Right ventricle myocardium superior (tissue), 1 donor: ENCODE measurements at regions not wholly inside any gene's neighbourhood (a gene's known extent, or its start where the extent isn't known, plus 50 kb on each side); places are given as distances from the start of the nearest gene placed in this dataset.

Experiments used
- ATAC-seq: fragments of 200-7000 bp; cut with Tn5 transposase; one replicate; pipeline ENCODE4 v1.9.1; 2020; ENCODE audit warnings: mild to moderate bottlenecking; ENCODE audit not compliant: poor library complexity
- DNase-seq: peaks from one replicate; pipeline ENCODE4 v3.0.0-alpha.2; 2020
- intact Hi-C: fragments of 100-400 bp; cut with DNase I; formaldehyde crosslinking; loops from one replicate; pipeline ENCODE4 v1.11.2; 2022
- donor health status: DM: no; HTN: yes; CAD: no; lungs with severe emphysema.

DNA sequence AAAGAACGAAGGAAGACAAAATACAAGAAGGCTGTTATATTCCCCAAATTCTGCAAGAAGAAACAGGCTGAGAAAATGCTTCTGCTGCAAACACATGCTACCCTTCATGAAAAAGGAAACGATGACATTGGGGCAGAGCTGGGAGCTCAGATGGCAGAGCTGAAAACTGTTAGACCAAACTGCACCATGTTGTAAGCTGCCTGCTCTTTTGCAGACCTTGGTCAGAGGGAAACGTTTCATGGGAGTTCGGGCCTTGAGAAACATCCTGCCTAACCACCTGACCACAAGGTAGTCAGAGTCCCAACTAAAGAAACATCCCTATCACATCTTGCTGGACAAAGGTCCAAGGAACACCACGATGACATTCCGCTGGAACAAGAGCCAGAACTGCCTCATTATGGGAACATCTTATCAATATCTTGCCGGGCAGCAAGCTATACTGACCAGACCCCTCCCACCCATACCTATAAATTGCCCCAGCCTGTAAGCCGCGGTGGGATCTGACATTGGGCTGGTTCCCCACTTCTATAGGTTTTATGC lies 110.7 kb upstream of the CTSC start:
- no peak for DNase-seq
- no peak for ATAC-seq
- intact Hi-C loops, result no loop called here

DNA sequence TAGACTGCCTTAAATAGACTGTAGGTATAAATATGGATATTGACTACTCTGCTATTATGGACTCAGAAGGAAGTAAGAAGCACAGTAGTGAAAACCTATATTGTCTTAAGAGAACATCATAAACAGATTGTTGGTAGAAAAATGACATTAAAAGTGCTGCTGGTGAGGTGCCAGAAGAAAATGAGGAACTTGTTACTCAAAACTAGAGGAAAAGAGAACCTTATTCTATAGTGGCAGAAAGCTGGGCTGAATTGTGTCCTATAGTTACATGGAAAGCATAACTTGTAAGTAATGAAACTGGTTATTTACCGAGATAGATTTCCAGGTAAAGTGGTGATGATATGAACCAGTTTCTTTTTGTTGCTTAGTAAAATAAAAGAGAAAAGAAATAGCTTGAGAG lies 109.7 kb upstream of the CTSC start:
- intact Hi-C loops, result no loop called here
- DNase-seq (no peak), ATAC-seq (no peak)

DNA sequence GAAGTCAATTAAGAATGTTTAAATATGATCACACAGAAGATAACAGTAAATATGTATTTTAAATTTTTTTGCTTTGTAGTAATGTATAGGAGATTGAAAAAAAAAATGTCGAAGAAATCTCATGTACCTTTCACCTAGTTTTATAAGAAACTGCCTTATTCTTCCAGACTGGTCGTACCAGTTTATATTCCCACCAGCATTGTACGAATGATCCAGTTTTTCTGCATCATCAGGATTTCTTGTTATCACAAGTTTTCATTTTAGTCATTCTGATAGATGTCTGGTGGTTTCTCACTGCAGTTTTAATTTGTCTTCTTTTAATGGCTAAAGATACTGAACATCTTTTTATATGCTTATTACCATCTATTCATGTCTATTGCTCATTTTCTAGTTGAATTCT lies 101.8 kb upstream of the CTSC start:
- intact Hi-C loops, result no loop called here
- no peak for ATAC-seq
- no peak for DNase-seq

DNA sequence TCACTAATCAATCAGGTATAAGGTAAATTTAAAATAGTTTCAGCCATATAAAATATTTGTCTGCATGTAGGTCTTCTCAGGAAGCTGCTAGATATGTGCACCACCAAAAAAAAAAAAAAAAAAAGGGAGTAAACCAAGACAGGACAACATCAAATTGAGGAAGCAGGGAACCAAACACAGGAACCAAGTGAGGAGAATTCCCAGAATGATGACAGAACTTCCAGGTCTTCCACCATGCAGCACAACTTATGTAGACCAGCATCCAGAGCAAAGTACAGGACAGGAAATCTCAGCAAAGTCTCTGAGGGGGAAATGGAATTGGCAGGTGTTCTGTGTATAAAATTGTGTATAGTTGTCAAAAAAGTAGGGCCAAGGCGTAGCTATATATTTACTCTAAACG lies 101.2 kb upstream of the CTSC start:
- intact Hi-C loops, result no loop called here
- ATAC-seq (no peak), DNase-seq (no peak)

DNA sequence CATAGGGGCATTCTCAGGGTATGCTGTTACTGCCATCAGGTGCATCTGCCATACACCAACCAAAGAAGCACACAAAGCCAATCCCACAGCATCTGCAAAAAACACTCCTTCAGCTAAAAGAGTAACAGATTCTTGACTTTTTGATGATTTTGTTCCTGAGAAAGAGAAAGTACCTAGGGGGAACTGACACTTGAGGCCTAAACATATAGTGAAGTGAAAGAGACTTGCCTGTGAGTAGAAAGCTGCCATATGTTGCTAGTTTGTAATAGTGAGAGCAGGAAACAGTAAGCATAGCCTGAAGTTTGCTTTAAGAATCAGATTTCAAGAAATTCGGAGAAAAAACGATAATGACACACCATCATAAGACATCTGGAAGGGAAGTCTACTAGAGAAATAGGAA lies 97.9 kb upstream of the CTSC start:
- DNase-seq (no peak), ATAC-seq (no peak)
- intact Hi-C loops, result no loop called here

DNA sequence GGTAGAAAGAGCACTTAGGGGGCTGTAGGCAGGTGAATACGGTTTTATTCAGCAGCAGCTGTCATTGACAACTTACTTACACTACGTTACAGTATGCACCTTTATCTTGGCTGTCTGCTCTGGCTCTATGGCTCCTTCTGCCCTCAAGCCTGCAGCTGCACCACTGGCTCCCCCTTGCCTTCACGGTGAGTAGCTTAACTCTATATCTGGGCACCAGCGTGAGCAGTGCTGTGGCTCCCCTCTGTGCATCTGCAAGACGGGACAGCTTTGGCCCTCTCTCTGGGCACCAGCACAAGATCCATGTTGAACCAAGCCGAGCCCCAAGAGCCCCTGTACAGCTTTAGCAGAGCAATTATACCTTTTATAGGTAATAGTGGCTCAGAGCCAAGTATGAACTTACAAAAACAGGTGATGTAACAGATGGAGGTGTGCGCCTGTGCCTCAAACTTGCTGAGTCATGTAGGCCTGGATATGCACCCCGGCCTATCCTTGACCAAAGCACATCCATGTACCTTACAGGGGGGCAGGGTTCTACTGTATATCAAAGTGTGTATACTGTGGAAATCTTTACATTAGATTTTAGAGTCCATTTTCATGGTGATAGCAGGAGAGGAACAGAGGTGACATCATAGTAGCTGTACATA lies 96.9 kb upstream of the CTSC start:
- DNase-seq (no peak), ATAC-seq (no peak)
- intact Hi-C loops, result no loop called here

DNA sequence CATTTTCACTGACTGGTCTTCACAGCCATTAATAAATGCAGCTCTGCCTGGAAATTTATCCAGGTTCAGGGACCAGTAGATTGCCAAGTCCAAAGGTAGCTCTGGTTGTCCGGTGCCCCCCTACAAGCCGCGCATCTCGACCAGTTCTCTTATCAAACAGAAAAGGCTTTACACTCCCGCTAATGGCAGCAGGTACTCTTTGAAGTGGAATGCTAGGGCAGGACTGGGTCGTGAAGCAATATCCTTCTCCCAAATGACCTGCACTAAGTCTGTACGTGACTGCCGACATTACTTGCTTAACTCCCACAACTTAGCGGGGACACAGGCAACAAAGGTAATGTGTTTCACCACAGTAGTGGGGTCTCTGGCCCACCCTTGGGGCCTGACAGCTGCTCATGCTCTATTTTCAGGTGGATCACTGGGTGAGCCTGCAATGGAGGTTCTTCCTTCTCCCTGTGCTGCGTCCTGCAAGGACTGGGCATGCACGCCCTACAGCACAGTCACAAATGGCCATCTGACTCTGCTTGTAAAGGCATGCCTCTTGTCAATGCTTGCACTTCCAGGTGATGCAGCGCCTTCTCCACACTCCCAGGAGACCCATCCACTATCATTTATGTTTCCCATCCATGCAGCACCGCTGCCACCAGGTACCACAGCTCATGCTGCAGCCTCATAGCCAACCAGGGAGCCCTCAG lies 96.1 kb upstream of the CTSC start:
- no peak for ATAC-seq
- DNase-seq, result no peak
- intact Hi-C loops, result no loop called here

DNA sequence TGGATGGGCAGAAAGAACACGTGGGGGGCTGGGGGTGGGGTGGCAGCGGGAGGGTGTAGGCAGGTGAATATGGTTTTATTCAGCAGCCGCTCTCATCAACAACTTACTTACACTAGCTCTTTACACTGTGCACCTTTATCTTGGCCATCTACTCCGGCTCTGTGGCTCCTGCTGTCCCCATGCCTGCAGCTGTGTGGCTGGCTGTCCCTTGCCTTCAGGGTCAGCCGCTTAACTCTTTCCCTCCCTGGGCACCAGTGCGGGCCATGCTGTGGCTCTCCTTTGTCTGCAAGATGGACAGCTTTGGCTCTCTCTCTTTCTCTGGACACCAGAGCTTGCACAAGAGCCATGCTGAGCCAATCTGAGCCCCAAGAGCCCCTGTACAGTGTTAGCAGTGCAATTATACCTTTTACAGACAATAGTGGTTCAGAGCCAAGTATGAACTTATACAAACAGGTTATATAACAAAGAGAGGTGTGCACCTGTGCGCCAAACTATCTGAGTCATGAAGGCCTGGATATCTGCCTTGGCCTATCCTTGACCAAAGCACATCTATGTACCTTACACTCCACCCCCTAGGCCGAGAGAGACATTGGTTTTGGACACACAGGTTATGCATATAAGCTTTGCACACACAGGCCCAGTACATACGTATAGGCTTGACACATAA lies 94.3 kb upstream of the CTSC start:
- no peak for DNase-seq
- ATAC-seq, result no peak
- intact Hi-C loops, result no loop called here

DNA sequence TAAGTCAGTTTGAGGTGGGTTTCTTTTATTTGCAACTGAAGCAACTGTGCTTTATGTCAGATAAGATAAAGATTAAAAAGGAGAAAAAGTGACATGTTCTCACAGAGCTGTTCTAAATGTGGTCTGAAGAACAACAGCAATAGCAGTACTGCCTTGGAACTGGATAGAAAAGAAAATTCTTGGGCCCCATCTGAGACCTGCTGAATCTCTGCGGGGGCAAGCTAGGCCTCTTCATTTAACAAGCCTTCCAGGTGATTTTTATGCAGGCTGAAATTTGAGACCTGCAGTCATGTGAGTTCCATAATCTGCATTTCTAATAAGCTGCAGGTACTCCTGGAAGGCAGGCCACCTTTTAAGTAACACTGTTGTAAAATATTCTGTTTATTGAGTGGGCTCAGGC lies 91.4 kb upstream of the CTSC start:
- ATAC-seq (no peak), DNase-seq (no peak)
- intact Hi-C loops, result no loop called here

DNA sequence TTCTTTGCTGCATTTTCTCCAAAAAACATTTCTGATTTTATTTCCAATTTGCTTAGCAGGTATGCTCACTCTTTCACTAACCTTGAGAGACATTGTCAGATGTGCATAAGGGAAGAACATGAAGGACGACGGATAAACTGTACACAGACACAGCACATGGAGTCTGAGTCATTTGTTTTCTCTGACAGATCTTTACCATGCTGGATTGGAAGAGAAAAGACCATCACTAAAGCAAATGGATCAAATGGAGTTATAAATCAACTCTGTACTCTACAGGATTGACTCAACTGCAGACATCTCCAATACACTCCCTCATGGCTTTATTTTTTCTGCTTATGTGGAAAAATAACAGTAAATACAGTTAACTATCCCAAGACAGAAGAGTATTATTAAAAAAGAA lies 90.2 kb upstream of the CTSC start:
- intact Hi-C loops, result no loop called here
- ATAC-seq (no peak), DNase-seq (no peak)

DNA sequence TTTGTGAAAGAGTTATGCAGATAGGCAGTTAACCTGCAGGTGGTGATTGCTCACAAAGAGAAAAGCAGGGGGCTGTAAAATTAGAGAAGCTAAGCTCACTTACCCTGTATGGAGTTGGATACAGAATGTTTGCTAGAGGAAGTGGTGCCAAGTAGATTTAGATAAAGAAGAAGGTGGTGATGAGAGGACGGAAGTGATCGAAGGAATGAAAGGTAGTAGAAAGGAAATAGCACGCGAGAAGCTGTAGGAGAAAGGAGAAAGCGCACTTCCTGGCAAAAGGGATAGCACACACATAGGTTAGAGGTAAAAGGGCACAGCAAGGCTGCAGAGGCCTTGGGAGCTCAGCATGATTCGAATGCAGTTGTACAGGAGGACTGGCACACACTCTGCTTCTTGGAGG lies 87.3 kb upstream of the CTSC start:
- no peak for DNase-seq
- intact Hi-C loops, result no loop called here
- ATAC-seq, result no peak

DNA sequence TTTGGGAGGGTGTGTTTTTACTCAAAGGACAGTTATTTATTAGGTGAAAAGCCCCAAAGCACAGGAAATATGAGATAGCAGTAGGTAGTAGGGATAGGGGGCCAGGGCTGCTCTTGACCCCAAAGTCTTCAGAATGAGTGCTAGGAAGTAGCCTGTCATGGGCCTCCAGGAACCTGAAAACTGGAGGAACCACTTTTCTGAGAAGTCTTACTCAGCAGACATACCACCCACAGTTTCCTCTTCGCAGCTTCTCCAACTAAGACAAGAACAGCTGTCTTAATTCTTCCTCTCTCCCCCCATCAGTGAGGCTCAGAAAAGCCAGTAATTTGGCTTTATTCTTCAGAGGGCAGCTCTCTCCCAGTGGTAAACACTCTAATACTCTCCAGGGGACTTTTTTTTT lies 84.0 kb upstream of the CTSC start:
- ATAC-seq (peak; percentile 54), DNase-seq (no peak)
- intact Hi-C loops, result no loop called here

DNA sequence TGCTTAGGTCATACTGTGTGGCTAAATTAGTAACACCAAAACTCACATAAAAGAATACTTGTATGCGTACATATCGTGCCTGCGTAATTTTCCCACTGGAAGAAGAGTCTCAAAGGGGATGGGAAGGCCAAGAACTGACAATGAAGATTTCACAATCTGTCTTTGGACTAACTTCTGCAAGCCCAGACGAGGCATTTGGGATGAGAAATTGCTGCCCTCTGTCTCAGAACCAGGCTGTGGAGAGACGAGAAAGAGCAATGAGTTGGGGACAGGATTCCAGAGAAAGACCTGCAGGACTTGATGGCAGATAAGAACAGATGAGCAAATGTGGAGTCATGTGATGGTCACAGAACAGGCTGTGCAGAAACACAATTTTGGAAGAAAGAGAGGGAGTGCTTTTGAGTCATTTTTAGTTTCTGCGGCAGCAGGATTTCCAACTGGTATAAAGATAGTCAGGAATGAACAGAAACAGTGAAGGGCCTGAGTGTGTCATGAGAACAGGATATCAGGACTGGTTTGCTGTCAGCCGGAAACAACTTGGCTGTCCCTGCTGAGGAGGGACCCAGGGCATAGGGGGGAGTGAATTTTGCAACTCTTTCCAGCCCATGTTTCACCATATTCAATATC lies 82.7 kb upstream of the CTSC start:
- DNase-seq (peak; percentile 48), ATAC-seq (peak; percentile 94)
- intact Hi-C loops, result no loop called here

DNA sequence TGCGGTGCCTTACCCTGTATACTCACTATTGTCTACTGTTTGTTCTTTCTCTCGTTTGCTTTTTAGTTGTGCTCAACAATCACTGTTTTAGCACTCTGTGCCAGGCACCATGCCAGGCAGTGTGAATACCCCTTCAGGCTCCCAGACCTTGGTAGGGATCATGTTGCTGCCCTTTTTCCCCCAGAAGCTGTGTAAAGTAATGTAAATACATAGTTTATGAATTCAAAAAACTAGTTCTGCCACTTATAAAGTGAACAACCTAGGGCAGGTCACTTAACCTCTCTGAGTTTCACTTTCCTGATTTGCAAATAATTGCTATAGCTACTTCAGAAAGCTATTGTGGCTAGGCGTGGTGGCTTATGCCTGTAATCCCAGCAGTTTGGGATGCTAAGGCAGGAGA lies 81.0 kb upstream of the CTSC start:
- ATAC-seq (no peak), DNase-seq (no peak)
- intact Hi-C loops, result no loop called here

DNA sequence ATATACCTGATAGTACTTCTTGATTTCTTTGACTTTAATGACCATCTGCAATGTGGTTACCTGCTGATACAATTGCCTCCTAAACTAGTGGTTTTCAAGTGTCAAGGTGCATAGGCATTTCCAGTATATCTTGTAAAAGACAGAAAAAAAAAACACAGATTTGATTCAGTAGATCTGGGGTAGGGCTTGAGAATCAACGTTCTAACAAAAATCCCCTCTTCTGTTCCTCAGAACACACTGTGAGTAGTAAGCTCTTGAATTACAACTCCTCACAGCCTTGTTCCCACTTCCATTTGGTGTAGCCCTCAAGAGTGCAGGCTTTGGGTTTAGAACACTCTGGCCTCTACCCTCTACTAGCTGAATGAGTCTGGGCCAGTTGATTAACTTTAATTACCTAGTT lies 78.0 kb upstream of the CTSC start:
- DNase-seq (no peak), ATAC-seq (no peak)
- intact Hi-C loops, result no loop called here

DNA sequence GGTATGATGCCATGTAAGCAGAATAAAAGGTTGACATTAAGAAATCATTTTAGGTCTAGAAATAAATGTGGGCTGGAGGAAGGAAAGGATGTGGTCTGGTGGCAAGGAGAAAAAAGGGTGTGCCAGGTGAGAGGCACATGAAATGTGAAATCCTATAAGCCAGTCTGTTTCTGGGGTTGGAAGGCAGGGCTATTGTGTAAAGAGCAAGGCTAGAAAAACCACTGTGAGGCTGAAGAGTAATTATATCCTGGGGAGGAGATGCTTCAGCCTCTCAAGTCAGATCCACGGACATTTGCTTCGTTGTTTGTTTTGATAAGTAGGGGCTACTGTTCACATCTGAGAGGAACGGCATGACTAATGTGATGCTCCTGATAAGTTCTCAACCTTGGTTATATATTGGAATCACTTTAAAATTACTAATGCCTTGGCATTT lies 77.5 kb upstream of the CTSC start:
- no peak for ATAC-seq
- intact Hi-C loops, result no loop called here
- DNase-seq, result no peak

DNA sequence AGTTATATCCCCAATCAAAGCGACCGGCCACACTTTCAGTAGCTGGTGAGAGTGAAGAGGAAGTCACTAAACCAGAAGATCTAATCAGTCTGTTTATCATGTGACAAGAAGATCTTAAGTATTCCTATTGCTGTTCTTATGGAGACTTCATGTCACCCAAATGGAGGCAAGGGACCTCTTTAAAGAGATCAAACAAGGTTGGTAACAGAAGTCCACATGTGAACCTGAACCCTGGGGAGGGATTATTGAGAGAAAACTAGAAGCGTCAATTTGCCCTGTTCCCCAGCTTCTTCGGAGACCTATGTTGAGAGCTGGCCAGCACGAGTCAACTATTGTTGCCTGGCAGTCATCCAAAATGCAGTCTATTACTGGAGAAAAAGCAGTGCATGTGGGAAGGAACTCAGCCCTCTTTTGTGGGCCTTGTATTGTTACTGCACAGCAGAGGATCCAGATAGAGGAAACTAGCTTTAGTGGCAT lies 76.9 kb upstream of the CTSC start:
- intact Hi-C loops, result no loop called here

DNA sequence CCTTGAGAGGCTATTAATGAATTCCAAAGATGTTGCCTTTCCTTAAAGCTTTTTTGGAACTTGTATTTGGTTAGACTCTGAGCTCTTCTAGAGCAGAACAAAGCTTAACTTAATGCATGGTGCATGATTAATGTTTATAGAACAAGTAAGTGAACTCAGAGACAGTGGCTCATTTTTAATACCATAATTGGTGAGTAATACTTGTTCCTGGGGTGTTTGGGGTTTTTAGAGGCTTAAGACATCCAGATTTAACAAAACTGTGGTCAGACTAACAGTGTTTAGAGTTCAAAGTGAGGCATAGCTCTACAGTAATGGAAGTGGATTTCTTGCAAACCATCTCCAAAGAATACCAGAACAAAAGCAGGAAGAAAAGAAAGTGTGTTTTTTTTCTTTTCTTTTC lies 73.7 kb upstream of the CTSC start:
- ATAC-seq (no peak), DNase-seq (no peak)
- intact Hi-C loops, result no loop called here

More for the DNA sequence above, 76.9 kb upstream of the CTSC start:
- no peak for DNase-seq
- ATAC-seq, result peak; percentile 82

DNA sequence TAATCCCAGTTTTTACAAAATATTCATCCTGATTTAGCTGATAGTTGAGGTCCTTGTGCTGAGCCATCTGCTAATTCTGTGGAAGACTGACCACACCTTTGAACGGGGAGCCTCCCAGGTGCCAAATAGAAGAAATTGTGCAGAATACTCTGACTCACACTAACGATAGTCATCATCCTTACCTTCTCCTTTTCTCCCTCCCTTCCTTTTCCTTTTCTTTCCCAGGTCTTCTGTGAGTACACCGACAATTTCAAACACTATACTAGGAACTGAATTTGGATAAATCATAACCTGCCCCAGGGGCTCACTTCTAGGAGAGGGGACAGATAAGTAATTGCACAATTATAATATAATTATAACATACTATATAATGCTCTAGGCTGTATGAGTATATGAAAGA lies 73.1 kb upstream of the CTSC start:
- intact Hi-C loops, result no loop called here

DNA sequence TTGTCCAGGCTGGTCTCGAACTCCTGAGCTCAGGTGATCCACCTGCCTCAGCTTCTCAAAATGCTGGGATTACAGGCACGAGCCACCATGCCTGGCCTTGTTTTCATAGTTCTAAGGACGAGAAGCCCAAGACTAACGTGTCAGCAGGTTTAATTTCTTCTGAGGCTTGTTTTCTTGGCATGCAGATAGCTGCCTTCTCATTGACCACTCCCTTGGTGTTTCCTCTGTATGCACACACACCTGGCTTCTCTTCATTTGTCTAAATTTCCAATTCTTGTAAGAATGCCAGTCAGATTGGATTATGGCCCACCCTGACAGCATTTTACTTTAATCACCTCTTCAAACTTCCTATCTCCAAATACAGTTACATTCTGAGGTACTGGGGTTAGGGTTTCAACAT lies 72.5 kb upstream of the CTSC start:
- intact Hi-C loops, result no loop called here

More for the DNA sequence above, 73.1 kb upstream of the CTSC start:
- no peak for ATAC-seq
- no peak for DNase-seq

More for the DNA sequence above, 72.5 kb upstream of the CTSC start:
- ATAC-seq (no peak), DNase-seq (no peak)
